HL-60 (cell line): ENCODE measurements at regions not wholly inside any gene's neighbourhood (a gene's known extent, or its start where the extent isn't known, plus 50 kb on each side); places are given as distances from the start of the nearest gene placed in this dataset.

Experiments
- DNase-seq, 2 experiments: peaks; one replicate each; pipeline ENCODE4 v3.0.0-alpha.2; 2010 to 2020; ENCODE audit warnings: low read depth in 1 of 2, low spot score in 1 of 2
- H3K27ac ChIP-seq: fragments of 250-450 bp; sonication (Bioruptor Pico); replicated peaks from 2 replicates; pipeline ENCODE4 v1.5.1; 2020; ENCODE audit warnings: mild to moderate bottlenecking, moderate library complexity
- H3K27me3 ChIP-seq: fragments of 250-450 bp; sonication (Bioruptor Pico); 2 replicates; pipeline ENCODE4 v1.5.1; 2021; ENCODE audit warnings: mild to moderate bottlenecking, moderate library complexity; ENCODE audit not compliant: insufficient read depth, poor library complexity, severe bottlenecking
- H3K4me3 ChIP-seq: replicated peaks from 2 replicates; pipeline ENCODE4 v1.5.1; 2011; ENCODE audit warnings: mild to moderate bottlenecking, control low read depth, low read length; ENCODE audit not compliant: insufficient read depth
- CTCF ChIP-seq: IDR thresholded peaks from one replicate; pipeline ENCODE4 v1.5.1; 2011; ENCODE audit warnings: low read length, control low read depth, inconsistent platforms; ENCODE audit not compliant: insufficient read depth
- GABPA ChIP-seq: IDR thresholded peaks from 2 replicates; pipeline ENCODE4 v1.6.1; 2012; ENCODE audit warnings: low read depth
- POLR2AphosphoS5 ChIP-seq: IDR thresholded peaks from 2 replicates; pipeline ENCODE4 v1.6.1; 2012; ENCODE audit warnings: low read depth
- REST ChIP-seq: IDR thresholded peaks from 2 replicates; pipeline ENCODE4 v1.6.1; 2012; ENCODE audit warnings: low read depth; ENCODE audit not compliant: insufficient replicate concordance
- SPI1 ChIP-seq: IDR thresholded peaks from 2 replicates; pipeline ENCODE4 v1.6.1; 2012; ENCODE audit warnings: low read depth, mild to moderate bottlenecking, borderline replicate concordance

GRCh38 chr3:72418244-72418643 lies 430.0 kb downstream of the SHQ1 start:
- Histone ChIP-seq H3K4me3 (no peak overlapping the region), H3K27ac (no peak overlapping the region), H3K27me3 (no peaks in the 10 kb centered on the region)
- no peak for DNase-seq
- TF ChIP-seq REST (no peak), CTCF (no peak), POLR2AphosphoS5 (no peak), GABPA (no peak), SPI1 (no peak)

- DNase-seq, result no peak
- Histone ChIP-seq H3K27ac (no peak overlapping the region), H3K27me3 (no peaks in the 10 kb centered on the region), H3K4me3 (no peak overlapping the region)
- TF ChIP-seq REST, result no peak
- no peak for TF ChIP-seq CTCF
- TF ChIP-seq SPI1, result no peak
- no peak for TF ChIP-seq GABPA
- no peak for TF ChIP-seq POLR2AphosphoS5
Measured at GRCh38 chr3:72414481-72415016, 433.7 kb downstream of the SHQ1 start.

- TF ChIP-seq GABPA, result no peak
- no peak for TF ChIP-seq POLR2AphosphoS5
- no peak for TF ChIP-seq SPI1
- no peak for TF ChIP-seq CTCF
- TF ChIP-seq REST, result no peak
- no peak for DNase-seq
- no peaks in the 10 kb centered on the region for H3K27me3 ChIP-seq
- no peak overlapping the region for H3K4me3 ChIP-seq
- H3K27ac ChIP-seq, result no peak overlapping the region
Measured at GRCh38 chr3:72413228-72413627, 435.0 kb downstream of the SHQ1 start.
